HG02981 (cell line): ENCODE measurements at regions not wholly inside any gene's neighbourhood (a gene's known extent, or its start where the extent isn't known, plus 50 kb on each side); places are given as distances from the start of the nearest gene placed in this dataset.
"Not testable (repeated sequence)": the region's sequence is repeated elsewhere in the genome, so short reads cannot be mapped to it uniquely, and the experiment has no call there.

Experiments
- ATAC-seq: cut with Tn5 transposase; IDR thresholded peaks from one replicate; pipeline ENCODE4 v1.9.1; 2021; ENCODE audit warnings: mild to moderate bottlenecking, moderate library complexity; ENCODE audit not compliant: unreplicated experiment

DNA sequence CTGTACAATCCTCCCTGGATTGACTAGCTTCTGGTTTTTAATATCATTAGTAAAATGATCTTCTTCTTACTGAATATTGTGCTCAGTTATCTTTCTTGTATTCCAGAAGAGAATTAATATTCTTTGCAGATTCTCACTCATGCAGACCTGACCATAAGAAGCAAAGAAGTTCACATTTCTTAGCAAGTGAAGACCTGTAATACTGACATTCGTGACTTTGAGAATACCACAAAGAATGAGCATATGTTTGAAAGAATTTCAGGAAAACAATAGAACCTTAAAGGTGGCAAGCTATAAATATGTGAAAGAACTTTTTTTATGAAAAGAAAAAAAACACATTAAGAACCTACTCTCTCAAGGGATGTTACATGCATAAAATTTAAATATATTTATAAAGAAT is 371.6 kb downstream of the JRKL start:
- ATAC-seq, result no peak

DNA sequence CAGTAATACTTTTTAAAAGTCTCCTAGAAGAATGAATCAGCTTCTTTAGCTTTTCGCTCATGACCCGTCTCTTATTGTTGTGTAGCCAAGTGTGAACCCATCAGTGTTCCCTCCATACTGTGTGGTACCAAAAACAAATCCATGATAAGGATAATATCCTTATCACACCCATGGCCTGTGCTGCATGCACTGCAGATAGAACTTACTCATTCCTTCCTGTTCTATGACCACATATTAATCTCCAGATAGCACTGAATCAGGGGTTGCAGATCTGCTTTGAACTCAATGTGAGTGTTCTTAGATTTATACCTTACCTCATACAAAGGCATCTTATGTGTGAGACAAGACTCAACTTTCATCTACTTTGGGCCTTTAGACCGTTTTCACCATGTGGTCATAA is 373.4 kb downstream of the JRKL start:
- no peak for ATAC-seq

DNA sequence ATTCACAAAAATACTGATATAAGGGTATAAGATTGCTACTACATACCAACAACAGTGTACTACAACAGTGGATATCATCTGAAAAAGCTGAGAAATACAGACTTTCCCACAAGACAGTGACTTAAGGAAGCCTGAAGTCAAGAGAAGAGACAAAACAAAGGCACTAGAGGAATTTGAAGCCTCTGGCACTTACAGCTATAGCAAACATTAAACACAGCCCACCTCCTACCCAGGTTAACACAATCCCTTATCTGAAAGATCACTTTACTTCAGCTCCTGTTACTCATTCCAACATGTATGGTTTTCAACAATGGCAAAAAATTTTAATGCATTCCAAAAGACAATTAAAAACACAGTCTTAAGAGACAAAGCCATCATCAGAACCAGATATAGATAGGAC is 388.5 kb downstream of the JRKL start:
- ATAC-seq, result no peak

DNA sequence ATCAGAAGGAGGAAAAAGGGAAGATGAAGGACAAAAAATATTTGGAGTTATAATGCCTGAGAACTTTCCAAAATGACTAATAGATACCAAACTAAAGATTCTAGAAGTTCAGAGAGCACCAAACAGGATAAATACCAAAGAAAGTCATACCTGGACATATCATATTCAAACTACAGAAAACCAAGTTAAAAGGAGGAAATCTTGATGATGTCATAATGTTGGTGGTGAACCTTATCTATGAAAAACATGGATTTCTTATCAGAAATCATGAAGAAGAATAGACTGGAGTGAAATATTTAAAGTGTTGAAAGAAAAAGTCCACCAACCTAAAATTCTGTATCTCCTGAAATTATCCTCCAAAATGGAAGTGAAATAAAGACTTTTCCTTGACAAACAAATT is 389.2 kb downstream of the JRKL start:
- ATAC-seq, result no peak

DNA sequence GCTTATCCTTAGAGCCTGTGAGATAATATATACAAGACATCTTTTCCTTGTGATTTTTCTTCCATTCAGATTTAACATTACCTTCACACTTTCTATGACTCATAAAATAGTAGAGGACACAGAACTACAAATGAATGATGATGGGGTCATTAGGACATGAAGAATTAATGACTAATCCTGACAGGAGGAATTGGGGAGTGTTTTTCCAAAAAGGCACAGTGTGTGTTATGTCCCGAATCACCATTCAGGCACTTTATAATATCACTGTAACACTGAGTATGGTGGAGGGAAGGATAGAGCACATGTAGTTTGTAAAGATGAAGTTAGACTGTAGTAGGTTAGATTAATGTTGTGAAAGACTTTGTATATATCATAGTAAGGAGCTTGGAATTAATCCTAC is 391.3 kb downstream of the JRKL start:
- no peak for ATAC-seq

DNA sequence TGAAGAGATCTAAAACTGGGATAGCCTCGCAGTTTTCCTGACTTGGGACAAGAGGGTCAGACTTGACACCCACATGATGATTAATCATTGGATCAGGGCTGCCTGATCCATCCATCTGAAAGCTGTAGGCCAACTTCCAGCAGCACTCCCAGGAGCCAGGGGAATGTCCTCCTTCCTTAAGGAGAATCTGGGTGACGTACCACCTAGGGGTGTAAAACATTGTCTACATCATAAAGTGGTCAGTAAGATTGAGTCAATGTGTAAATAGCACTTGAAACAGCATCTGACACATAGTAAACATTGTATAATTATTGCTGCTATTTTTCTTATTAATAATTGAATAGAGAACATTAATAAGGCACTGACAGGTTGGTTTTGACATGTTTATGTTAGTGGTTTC is 392.8 kb downstream of the JRKL start:
- ATAC-seq, result no peak

DNA sequence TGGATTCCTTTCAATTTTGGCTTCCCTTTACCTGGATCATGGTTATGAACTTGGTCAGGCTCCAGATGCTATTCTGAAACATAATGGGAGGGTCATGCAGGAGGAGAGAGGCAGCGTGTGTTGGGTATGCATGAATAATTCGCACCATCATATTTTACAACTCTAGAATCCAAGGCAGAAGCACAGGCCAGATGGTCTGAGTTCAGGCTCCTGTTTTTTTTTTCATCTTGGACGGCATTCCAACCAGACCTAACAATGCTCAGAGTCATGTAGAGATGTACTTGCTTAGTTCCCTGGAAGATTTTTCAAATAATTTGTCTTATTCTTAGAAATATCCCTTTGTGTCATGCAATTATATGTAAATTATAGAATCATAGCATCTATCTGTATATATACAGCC is 393.5 kb downstream of the JRKL start:
- no peak for ATAC-seq

DNA sequence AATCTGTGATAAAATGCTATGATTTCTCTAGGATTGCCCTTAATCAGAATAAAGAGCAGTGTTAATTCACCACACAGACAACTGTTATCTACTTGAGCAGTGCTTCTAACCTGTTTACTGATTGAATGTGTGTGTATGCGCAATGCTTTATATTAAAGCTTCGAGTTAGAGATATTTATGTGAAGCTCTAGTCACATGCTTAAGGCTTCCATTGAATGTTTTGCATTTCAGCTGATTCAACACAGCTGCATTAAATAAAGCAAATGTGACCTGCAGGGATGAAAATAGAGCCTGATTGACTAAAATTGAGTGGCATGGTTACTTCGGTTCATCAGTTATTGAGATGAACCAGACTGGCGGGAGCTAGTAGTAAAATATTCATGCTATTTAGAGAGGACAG is 395.3 kb downstream of the JRKL start:
- ATAC-seq, result no peak

DNA sequence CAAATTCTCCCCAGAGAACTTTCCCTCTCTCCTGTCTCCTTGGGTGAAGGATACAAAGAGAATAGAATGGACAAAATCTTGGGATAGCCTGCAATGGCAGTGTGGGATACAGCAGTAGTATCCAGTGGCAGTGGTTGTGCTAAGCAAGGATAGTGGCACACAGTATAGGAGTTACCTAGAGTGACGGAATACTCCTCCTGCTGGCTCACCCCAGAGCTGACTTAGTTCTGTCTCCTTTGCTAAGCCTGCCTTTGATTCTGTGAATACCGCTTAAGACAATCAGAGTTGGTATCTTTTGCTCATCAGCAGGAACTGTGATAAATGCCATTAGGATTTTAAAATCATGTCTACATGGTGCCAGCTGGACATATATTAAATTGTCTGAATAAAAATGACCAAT is 404.3 kb downstream of the JRKL start:
- ATAC-seq, result no peak

DNA sequence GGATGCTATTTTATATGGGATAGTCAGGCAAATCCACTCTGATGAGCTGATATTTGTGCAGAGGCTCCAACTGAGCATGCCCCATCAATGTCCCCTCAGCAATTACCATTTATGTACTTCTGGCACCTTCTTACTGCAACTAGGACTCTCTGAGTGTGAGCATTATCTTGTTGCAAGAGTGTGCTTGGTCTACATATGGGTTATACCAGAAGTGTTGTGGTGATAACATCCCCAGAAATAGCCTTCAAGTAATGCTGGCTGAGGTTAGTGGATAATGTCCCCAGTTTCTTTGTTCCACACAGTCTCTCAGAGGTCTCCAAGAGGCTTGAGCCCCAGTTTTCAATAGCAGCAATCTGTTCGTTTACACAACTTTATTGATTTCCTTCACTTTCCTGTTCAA is 408.6 kb downstream of the JRKL start:
- ATAC-seq, result no peak

DNA sequence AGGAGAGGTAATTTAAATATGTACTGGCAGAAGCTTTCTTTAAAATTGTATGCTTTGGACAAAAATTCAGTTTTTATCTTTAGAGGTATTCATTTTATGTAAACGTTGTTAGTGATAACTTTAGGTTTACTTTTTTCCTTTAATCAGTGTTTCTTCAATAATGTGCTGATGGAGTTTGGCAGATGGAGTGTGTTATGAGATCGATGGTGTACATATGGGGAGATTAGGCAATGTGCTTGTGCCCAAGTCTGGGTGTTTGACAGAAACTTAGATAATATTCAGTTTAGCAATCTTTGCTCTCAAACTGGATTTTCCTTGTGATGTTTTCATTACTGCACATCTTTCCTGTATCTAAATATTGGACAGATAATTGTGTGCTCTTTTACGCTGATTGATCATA is 425.4 kb downstream of the JRKL start:
- no peak for ATAC-seq

DNA sequence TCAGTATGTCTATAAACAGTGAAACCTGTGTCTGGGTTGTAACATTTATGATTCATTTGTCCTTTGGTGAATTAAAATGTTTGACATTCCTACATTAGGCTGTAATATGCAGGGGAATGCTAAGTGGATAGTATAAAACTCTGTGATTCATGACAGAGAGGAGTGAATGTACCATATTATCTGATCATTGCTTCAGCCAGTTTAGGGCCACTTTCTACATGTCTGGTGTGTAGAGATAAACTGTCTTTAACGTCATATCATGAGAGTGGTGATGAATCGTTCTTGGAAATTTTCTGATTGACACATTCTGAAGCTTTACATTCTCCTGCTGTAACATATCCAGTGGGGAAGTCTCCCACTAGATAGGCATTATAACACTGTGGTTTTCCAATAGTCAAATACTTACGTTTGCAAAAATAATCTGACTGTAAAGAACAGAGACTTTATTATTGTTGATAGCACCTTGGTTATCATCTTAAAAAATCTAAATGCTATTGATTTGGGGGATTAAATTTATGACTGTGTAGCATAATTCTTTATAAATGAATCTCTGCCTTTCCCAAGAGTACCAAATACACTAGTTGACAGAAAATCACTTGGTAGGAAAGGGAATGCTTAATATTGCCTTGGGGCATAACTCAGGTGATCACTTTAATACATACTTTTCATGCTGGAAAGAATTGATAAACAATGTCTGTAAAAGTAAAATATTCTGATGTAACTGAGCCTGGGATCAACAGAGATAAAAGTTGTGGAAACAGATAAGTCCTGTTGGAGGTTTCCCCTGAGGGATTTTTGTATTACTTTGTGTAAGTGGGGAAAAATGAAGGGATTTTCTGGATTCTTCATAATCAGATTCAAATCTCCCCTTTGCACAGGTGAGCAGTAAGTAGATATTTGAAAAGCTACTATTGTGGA is 427.9 kb downstream of the JRKL start:
- no peak for ATAC-seq

DNA sequence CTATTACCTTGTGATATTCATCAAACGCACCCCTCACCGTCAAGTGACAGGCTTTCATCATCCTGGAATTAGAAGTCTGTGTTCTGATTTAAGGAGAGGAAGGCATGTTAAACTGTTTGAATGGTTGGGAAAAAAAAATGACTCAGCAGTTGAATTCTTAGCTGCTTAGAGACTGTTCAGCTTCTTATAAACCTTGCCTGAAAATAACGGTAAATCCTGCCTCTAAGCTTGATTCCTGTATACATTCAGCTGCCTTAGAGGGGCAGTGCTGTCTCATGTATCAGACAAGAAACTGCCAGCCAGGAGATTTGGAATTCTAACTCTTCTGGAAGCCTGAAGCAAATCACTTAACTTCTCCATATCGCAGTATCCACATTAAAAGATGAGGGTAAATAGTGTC is 437.4 kb downstream of the JRKL start:
- no peak for ATAC-seq

DNA sequence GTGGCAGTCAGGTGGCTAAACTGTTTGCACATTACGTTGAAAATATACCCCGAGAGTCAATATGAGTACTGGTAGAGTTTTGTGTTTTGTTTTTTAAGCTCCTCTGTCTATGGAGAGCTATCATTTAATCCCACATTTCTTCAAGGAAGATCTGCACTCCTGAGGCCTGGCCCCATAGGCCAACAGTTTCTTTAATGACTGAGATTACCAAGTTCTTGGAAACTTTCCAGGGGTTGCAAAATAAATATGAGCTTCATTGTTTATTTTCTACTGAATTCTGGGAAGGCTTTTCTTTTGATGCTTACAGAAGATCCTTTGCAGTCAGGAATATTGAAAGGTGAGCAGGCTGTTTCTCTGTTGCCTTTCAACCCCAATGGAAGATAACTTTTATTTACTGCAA is 452.0 kb downstream of the JRKL start:
- ATAC-seq, result no peak

DNA sequence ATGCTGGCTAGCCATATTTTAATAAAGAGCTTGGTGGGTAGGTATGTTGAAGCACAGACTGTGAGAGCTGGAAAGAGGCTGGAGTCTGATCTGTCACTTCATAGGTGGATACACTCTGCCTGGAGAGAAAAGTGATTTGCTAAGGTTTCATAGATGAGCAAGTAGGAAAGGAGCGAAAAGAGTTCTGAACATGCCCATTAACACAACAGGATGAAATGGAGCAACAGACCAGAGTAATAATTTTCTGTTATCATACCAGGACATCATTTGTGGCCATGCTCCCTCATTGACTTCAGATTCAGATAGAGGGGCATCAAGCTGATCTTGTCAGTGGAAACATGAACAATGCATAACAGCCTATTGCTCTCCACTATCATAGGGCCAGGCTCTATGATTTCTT is 452.9 kb downstream of the JRKL start:
- no peak for ATAC-seq

DNA sequence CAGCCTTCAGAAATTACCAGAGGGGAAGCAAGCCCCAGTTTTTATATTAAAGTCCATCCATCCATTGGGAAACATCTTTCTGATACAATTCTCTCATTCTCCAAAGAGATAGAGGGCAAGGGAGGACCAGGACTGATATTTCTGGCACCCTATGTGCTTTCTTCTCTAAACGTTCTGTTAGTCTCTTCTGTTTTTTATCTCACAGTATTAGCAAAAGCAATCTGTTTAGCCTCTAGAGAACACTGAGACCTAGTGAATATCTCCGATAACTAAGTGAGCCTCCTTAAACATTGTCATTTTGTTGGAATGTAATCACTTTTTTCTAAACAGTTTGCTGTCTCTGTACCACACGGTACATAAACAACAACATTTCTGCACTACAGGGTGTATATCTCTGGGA is 464.6 kb downstream of the JRKL start:
- no peak for ATAC-seq

DNA sequence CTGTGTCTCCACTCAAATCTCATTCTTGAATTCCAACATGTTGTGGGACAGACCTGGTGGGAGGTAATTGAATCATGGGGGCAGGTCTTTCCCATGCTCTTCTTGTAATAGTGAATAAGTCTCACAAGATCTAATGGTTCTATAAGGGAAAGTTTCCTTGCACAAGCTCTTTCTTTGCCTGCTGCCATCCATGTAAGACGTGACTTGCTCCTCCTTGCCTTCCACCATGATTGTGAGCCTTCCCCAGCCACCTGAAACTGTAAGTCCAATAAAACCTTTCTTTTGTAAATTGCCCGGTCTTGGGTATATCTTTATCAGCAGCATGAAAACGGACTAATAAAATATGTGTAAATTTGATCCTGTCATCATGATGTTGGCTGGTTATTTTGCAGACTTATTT is 471.9 kb downstream of the JRKL start:
- not testable (repeated sequence) for ATAC-seq

DNA sequence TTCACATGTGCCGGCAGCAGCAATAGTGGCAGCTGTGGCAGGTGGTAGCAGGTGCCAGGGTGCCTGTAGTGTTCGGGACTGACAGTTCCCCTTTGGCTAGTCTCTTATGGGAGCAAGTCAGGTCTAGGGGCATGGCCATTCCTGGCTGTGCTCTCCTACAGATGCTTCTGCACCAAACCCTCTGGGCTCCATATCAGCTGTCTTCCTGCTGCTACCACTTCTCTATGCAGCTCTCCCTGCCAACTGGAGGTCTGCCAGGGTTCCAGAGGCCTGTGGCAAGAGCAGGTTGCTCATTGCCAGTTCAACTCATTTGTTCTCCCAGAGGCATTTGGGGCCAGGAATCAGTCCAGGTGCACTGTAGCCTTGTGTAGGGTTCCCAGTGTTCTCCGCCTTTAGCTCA is 473.7 kb downstream of the JRKL start:
- ATAC-seq, result no peak

DNA sequence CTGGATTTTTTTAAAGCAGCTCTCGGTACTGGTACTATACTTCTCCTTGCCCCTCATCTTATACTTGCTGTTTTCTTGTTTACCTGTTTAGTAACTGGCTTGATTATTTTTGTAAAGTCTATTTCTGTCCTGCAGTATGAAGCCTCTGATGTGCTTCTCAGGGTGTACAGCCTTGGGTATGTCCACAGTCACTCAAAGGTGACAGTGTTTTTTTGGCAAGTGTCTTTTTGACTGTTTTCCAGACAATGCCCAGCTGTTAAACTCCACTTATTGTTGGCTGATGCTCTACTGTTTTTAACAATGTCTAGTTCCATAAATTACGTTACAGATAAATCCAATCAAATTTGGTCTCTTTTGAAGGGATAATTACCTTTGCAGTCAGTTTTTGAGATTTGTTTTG is 475.2 kb downstream of the JRKL start:
- ATAC-seq, result no peak

DNA sequence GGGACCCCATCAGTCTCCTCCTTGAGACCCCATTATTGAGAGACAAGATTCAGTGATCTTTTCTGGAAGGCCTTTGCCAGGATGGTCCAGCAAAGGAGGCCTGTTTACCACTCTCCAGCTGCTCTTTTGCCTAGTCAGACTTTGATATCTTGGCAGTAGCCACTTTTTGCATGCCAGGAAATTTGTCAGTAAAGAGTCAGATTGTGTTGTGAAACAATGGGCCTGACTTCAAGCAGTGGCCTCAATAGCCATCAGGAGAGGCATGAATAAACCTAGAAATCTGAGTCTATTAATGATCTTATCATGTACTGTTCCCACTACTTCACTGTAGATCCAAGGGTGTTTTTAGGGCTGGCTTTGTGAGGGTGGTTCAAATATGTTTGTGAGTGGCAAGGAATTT is 479.4 kb downstream of the JRKL start:
- ATAC-seq, result no peak

DNA sequence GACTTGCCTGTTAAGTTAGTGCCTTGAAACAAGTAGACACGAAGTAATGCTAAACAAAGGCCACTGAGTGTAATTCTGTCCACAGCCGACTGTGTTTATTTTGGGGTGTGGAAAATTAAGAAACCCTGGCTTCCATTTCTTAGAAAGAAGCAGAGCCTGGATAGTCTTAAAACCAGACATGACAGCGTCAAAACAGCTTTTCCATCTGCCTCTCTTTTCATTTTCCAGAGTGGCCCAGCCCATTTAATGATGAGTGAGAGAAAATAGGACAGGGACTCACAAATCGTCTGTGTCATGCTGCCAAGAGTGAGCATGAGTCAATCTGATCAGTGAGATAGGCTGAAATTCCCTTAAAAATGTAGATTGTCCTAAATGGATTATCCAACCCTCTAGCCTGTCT is 485.9 kb downstream of the JRKL start:
- no peak for ATAC-seq

DNA sequence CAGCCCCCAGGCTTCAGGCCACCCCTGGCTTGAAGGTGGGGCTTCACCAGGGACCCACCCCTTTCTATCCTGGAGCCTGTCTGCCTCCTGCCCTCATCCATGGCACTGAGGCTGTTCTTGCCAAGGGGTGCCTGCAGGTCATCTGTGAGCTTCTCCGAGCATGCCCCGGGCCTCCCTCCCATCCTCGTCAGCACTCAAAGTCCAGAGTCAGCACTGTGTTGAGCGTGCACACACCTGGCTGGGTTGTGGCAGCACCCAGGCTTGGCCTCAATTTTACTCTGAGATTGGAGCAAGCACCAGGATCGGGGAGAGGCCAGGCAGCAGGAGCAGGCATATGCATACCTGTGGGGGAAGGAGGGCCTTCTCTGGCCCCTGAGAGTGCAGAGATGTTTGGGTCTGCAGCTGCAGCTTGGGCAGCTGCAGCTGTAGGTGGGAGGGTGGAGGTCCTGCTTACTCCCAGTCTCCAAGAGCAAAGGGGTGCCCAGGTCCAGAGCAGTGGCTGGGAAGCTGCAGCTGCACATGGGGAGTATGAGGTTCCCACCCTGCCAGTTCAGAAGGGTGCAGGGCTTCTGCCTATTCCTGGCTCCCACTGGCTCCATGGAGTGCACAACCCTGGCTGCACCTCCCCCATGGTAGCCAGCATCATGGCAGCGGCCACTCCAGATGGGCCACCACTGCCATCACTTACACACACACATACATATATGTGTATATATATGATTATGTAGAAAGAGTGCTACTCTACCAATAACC is 488.7 kb downstream of the JRKL start:
- ATAC-seq, result no peak
